ENCODE measurements at regions not wholly inside any gene's neighbourhood (a gene's known extent, or its start where the extent isn't known, plus 50 kb on each side); places are given as distances from the start of the nearest gene placed in this dataset.

- H3K27ac ChIP-seq (ENCODE audit: control insufficient read depth, insufficient read depth), result no peak overlapping the region
- H3K4me1 ChIP-seq (ENCODE audit: control insufficient read depth, insufficient read depth, low read length), result no peaks in the 10 kb centered on the region
- in situ Hi-C loops (cut with MboI) (no loop called here), intact Hi-C loops (cut with micrococcal nuclease; ENCODE audit: unreplicated experiment) (no loop called here)
- no peaks in the 10 kb centered on the region for H3K9me3 ChIP-seq (replicated peaks; ENCODE audit: control insufficient read depth, insufficient read depth, low read length)
- ChIA-PET POLR2A (no interaction called here), CTCF (no interaction called here), SMC1A (ENCODE audit: uncharacterized antibody, unreplicated experiment) (no interaction called here), RAD21 (ENCODE audit: unreplicated experiment) (no interaction called here)
- no peaks in the 10 kb centered on the region for H3K27me3 ChIP-seq (replicated peaks in 1 of 2; ENCODE audit: control insufficient read depth in 2 of 2, insufficient read depth in 2 of 2, low read length in 1 of 2)
- ATAC-seq, result no peak
- no peak overlapping the region for H2AFZ ChIP-seq (ENCODE audit: control insufficient read depth, low read depth, low read length)
- H3K4me2 ChIP-seq (ENCODE audit: control insufficient read depth, insufficient read depth), result no peak overlapping the region
- no TSS peak for BruUV-seq (replicated peaks)
- no peak overlapping the region for H3K4me3 ChIP-seq
- H3K79me2 ChIP-seq (ENCODE audit: control insufficient read depth, insufficient read depth, low read length), result no peaks in the 10 kb centered on the region
- no peaks in the 10 kb centered on the region for H4K20me1 ChIP-seq (ENCODE audit: control insufficient read depth, insufficient read depth)
- H3K9ac ChIP-seq (ENCODE audit: control insufficient read depth, insufficient read depth, low read length), result no peak overlapping the region
- DNase-seq (ENCODE audit: low read depth, low spot score), result no peak
- 4% methylated on average over 5 of the region's 5 CpGs for WGBS (ENCODE audit: insufficient coverage, insufficient replicate concordance, low lambda C conversion rate, missing lambda C conversion rate)
- no peaks in the 10 kb centered on the region for H3K36me3 ChIP-seq (ENCODE audit: control insufficient read depth in 2 of 2, insufficient read depth in 2 of 2, low read length in 1 of 2)
- FAIRE-seq, result no peak
- TF ChIP-seq NR2C1 (IDR thresholded peaks at IDR 0.05) (no peak), E4F1 (IDR thresholded peaks at IDR 0.05; ENCODE audit: borderline replicate concordance, partially characterized antibody) (no peak), MYB (IDR thresholded peaks at IDR 0.05; ENCODE audit: borderline replicate concordance, low read depth, low read length) (no peak), ZSCAN29 (IDR thresholded peaks at IDR 0.05) (no peak), ZNF24 (IDR thresholded peaks at IDR 0.05) (no peak), FOXM1 (IDR thresholded peaks at IDR 0.05; ENCODE audit: low read depth, low read length) (no peak), NRF1 (conservative IDR thresholded peaks at IDR 0.05; ENCODE audit: low read depth, low read length) (no peak), PBX3 (IDR thresholded peaks at IDR 0.05; ENCODE audit: insufficient replicate concordance, low read depth, low read length) (no peak), TCF7 (IDR thresholded peaks at IDR 0.05; ENCODE audit: borderline replicate concordance) (no peak), NFYB (IDR thresholded peaks at IDR 0.05; ENCODE audit: insufficient read depth, low read depth, low read length) (no peak), WRNIP1 (IDR thresholded peaks at IDR 0.05; ENCODE audit: borderline replicate concordance, low read depth, low read length) (no peak)
Measured at GRCh38 chr9:118767571-118767970, 601.7 kb downstream of the BRINP1 start.

Data from GM12878 (cell line).